Esophagus squamous epithelium (tissue), 5 donors: ENCODE measurements at regions not wholly inside any gene's neighbourhood (a gene's known extent, or its start where the extent isn't known, plus 50 kb on each side); places are given as distances from the start of the nearest gene placed in this dataset.

Source experiments
- DNase-seq: peaks from one replicate; lab custom pipeline; 2025; lab: John Stamatoyannopoulos, UW
- H3K27ac ChIP-seq, 4 donors: fragments of 200-600 bp; sonication (generic); one replicate each; pipeline ENCODE4 v1.5.1; 2016 to 2019; ENCODE audit warnings: mild to moderate bottlenecking in 1 of 4
- H3K27me3 ChIP-seq, 4 donors: fragments of 200-600 bp; sonication (generic); 1 replicate in 3 of 4; 2 replicates in 1 of 4; pipeline versions ENCODE4 v1.5.1 to v1.6.0; 2017 to 2021; ENCODE audit warnings: antibody characterized with exemption in 1 of 4
- H3K36me3 ChIP-seq, 3 donors: fragments of 200-600 bp; sonication (generic); one replicate each; pipeline ENCODE4 v1.5.1; 2016 to 2019
- H3K4me1 ChIP-seq, 3 donors: fragments of 200-600 bp; sonication (generic); one replicate each; pipeline ENCODE4 v1.5.1; 2017 to 2019
- H3K4me3 ChIP-seq, 4 donors: fragments of 200-600 bp; sonication (generic); 1 replicate in 3 of 4; 2 replicates in 1 of 4; pipeline ENCODE4 v1.5.1; 2016 to 2019; ENCODE audit warnings: mild to moderate bottlenecking in 2 of 4, moderate library complexity in 1 of 4
- H3K9me3 ChIP-seq, 3 donors: fragments of 200-600 bp; sonication (generic); one replicate each; pipeline ENCODE4 v1.5.1; 2016 to 2019
- POLR2A ChIP-seq, 4 donors: fragments of 450-650 bp; IDR thresholded peaks; one replicate each; pipeline ENCODE4 v1.6.1; 2017; ENCODE audit warnings: antibody characterized with exemption in 4 of 4, mild to moderate bottlenecking in 4 of 4, moderate library complexity in 3 of 4
- WGBS, 2 donors: methylation state at CpG; one replicate each; pipeline ENCODE4 v1.1.5; 2018; 5-methylcytosine and 5-hydroxymethylcytosine counted together
- intact Hi-C: fragments of 100-400 bp; cut with DNase I; formaldehyde crosslinking; loops from one replicate; pipeline ENCODE4 v1.15.0; 2022
- TF ChIP-seq, protein P1 (sequence below), 6 experiments: fragments of 450-650 bp in 4 of 6; fragments of 200-600 bp in 2 of 6; sonication (generic) in 2 of 6; IDR thresholded peaks; one replicate each; pipeline ENCODE4 v1.5.1; 2016 to 2019; ENCODE audit warnings: antibody characterized with exemption in 6 of 6, mild to moderate bottlenecking in 4 of 6, moderate library complexity in 4 of 6
- donor health status: DM: yes; HTN: yes; CAD: no.

DNA sequence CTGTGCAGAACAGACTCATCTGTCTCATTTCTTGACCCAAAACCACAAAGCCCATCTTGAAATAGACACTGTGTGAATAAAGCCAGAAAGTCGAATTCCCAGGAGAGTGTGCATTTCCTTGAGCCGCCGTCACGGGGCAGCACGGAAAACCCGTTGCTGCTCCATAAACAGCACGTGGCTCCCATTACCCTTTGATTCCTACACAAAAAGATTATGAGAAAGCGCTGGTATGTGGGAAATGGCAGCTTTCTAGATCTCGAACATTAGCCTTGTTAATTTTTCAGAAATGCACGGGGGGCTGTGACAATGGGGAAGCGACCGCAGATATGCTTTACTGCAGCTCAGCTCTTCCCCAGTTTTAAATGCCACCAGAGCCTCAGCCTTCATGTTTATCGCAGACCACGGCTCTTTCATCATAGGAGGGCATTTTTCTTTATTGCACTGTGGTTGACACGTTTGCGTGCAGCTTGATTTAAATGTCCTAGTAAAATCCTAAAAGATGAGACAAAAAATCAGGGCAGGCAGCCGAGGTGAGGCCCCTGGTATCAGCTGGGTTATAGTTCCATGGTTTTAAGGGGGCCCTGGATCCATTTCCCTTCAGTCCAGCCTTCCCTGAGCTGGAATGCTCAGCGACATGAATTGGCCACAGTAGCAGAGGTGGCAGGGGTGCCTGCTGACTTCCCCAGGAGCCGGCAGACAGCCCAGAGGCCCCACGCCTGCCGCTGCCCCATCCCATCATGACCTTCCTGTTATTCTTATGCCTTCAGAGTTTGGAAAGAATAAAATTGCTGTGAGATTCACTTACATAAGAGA lies 249.3 kb downstream of the NDUFA10 start:
- no peaks in the 10 kb centered on the region for H3K4me1 ChIP-seq
- H3K27me3 ChIP-seq = peaks cover 0 to 77% (median 0%) of the 10 kb centered on the region in 4 donors
- no peak for TF ChIP-seq POLR2A (IDR thresholded peaks at IDR 0.05)
- TF ChIP-seq, protein P1, sequence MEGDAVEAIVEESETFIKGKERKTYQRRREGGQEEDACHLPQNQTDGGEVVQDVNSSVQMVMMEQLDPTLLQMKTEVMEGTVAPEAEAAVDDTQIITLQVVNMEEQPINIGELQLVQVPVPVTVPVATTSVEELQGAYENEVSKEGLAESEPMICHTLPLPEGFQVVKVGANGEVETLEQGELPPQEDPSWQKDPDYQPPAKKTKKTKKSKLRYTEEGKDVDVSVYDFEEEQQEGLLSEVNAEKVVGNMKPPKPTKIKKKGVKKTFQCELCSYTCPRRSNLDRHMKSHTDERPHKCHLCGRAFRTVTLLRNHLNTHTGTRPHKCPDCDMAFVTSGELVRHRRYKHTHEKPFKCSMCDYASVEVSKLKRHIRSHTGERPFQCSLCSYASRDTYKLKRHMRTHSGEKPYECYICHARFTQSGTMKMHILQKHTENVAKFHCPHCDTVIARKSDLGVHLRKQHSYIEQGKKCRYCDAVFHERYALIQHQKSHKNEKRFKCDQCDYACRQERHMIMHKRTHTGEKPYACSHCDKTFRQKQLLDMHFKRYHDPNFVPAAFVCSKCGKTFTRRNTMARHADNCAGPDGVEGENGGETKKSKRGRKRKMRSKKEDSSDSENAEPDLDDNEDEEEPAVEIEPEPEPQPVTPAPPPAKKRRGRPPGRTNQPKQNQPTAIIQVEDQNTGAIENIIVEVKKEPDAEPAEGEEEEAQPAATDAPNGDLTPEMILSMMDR (IDR thresholded peaks at IDR 0.05) = no peak
- H3K9me3 ChIP-seq = peaks cover 0 to 17% (median 0%) of the 10 kb centered on the region in 3 donors
- H3K4me3 ChIP-seq = no peak overlapping the region
- intact Hi-C loops = no loop called here
- 59 to 79% methylated on average over 17 to 19 of the region's 21 CpGs for WGBS, 2 donors
- no peak overlapping the region for H3K27ac ChIP-seq
- no peak for DNase-seq
- no peaks in the 10 kb centered on the region for H3K36me3 ChIP-seq

GRCh38 chr2:239774933-239775622 lies 250.1 kb downstream of the NDUFA10 start:
- H3K4me1 ChIP-seq = no peaks in the 10 kb centered on the region
- no peaks in the 10 kb centered on the region for H3K36me3 ChIP-seq
- H3K27ac ChIP-seq = no peak overlapping the region
- no peak overlapping the region for H3K4me3 ChIP-seq
- H3K27me3 ChIP-seq = peaks cover 0 to 78% (median 0%) of the 10 kb centered on the region in 4 donors
- intact Hi-C loops = no loop called here
- TF ChIP-seq POLR2A (IDR thresholded peaks at IDR 0.05) = no peak
- TF ChIP-seq, protein P1 (IDR thresholded peaks at IDR 0.05) = no peak
- 75 to 81% methylated on average over 16 to 17 of the region's 17 CpGs for WGBS, 2 donors
- no peak for DNase-seq
- H3K9me3 ChIP-seq = peaks cover 0 to 17% (median 0%) of the 10 kb centered on the region in 3 donors

GRCh38 chr2:239774142-239774462 lies 251.0 kb downstream of the NDUFA10 start:
- H3K4me3 ChIP-seq = no peak overlapping the region
- TF ChIP-seq POLR2A (IDR thresholded peaks at IDR 0.05) = no peak
- TF ChIP-seq, protein P1 (IDR thresholded peaks at IDR 0.05) = no peak
- H3K27ac ChIP-seq = no peak overlapping the region
- no peaks in the 10 kb centered on the region for H3K4me1 ChIP-seq
- peaks cover 0 to 17% (median 0%) of the 10 kb centered on the region in 3 donors for H3K9me3 ChIP-seq
- H3K27me3 ChIP-seq = peaks cover 0 to 74% (median 0%) of the 10 kb centered on the region in 4 donors
- intact Hi-C loops = no loop called here
- 78 to 83% methylated on average over 4 of the region's 4 CpGs for WGBS, 2 donors
- DNase-seq = no peak
- H3K36me3 ChIP-seq = no peaks in the 10 kb centered on the region

DNA sequence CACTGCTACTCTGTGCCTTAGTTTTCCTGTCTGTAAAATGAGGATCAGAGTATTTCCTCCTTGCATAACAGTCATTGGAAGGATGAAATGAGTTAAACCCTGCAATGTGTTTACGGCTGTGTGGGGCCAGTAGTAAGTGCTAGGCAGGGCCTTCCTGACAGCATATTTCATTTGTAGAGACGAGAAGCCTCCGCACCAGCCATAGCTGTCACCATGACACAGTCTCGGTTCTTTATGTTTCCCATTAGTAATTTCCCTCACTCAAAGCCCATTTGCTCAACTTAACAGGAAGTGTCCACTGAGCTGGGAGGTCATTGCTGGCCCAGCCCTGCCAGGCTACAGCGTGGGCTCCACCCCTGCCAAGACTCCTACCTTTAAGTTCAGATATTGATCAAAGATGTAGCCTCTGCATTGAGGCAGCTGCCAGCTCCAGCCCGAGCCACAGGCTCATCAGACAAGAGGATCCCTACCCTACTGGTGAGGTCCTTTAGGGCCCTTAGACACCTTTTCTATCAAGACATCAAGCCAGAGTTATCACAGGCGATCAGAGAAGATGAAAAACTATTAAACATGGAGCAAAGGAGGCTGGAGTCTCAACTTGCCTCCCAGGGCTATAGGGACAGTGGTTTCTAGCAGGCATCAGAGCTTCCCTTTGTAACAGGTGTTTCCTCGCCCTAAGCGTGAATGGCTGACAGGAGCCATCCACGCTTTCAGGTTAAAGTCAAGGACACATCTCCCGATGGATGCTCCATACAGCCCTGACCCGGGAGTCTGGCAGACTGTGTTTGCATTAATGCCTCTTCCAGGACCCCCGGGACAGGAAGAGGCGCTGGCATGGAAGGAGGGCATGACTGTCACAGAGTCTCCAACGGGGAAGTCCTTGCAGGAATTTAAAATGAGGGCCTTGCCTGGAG lies 251.7 kb downstream of the NDUFA10 start:
- H3K4me1 ChIP-seq = no peaks in the 10 kb centered on the region
- no peak overlapping the region for H3K4me3 ChIP-seq
- no peak for DNase-seq
- WGBS, 2 donors = 72 to 82% methylated on average over 10 to 12 of the region's 15 CpGs
- H3K9me3 ChIP-seq = peaks cover 0 to 17% (median 0%) of the 10 kb centered on the region in 3 donors
- H3K36me3 ChIP-seq = no peaks in the 10 kb centered on the region
- intact Hi-C loops = no loop called here
- TF ChIP-seq, protein P1 (IDR thresholded peaks at IDR 0.05) = no peak
- TF ChIP-seq POLR2A (IDR thresholded peaks at IDR 0.05) = no peak
- H3K27ac ChIP-seq = no peak overlapping the region
- H3K27me3 ChIP-seq = peaks cover 0 to 68% (median 0%) of the 10 kb centered on the region in 4 donors
